ENCODE measurements at regions not wholly inside any gene's neighbourhood (a gene's known extent, or its start where the extent isn't known, plus 50 kb on each side); places are given as distances from the start of the nearest gene placed in this dataset.

GRCh38 chr3:160076519-160076918 lies 87.9 kb downstream of the IL12A start:
- no peak overlapping the region for H3K4me3 ChIP-seq (replicated peaks in 1 of 2; ENCODE audit: low read depth in 2 of 2, low read length in 2 of 2)
- TF ChIP-seq CTCF (IDR thresholded peaks at IDR 0.05; ENCODE audit: low read depth, low read length): no peak
- no peak for DNase-seq (ENCODE audit: low read depth in 2 of 2)

GRCh38 chr3:160078533-160078932 lies 89.9 kb downstream of the IL12A start:
- no peak overlapping the region for H3K4me3 ChIP-seq (replicated peaks in 1 of 2; ENCODE audit: low read depth in 2 of 2, low read length in 2 of 2)
- no peak for TF ChIP-seq CTCF (IDR thresholded peaks at IDR 0.05; ENCODE audit: low read depth, low read length)
- DNase-seq (ENCODE audit: low read depth in 2 of 2): no peak

- H3K4me3 ChIP-seq (replicated peaks in 1 of 2; ENCODE audit: low read depth in 2 of 2, low read length in 2 of 2): no peak overlapping the region
- no peak for TF ChIP-seq CTCF (IDR thresholded peaks at IDR 0.05; ENCODE audit: low read depth, low read length)
These were observed 93.4 kb downstream of the IL12A start for GRCh38 chr3:160081958-160082533.

GRCh38 chr3:160084998-160085397 lies 96.4 kb downstream of the IL12A start:
- DNase-seq (ENCODE audit: low read depth in 2 of 2): no peak
- no peak overlapping the region for H3K4me3 ChIP-seq (replicated peaks in 1 of 2; ENCODE audit: low read depth in 2 of 2, low read length in 2 of 2)
- no peak for TF ChIP-seq CTCF (IDR thresholded peaks at IDR 0.05; ENCODE audit: low read depth, low read length)

More at GRCh38 chr3:160081958-160082533, 93.4 kb downstream of the IL12A start:
- no peak for DNase-seq (ENCODE audit: low read depth in 2 of 2)

GRCh38 chr3:160088492-160089137 lies 100.0 kb downstream of the IL12A start:
- DNase-seq (ENCODE audit: low read depth in 2 of 2): no peak
- no peak overlapping the region for H3K4me3 ChIP-seq (replicated peaks in 1 of 2; ENCODE audit: low read depth in 2 of 2, low read length in 2 of 2)
- no peak for TF ChIP-seq CTCF (IDR thresholded peaks at IDR 0.05; ENCODE audit: low read depth, low read length)

- TF ChIP-seq CTCF (IDR thresholded peaks at IDR 0.05; ENCODE audit: low read depth, low read length): no peak
- DNase-seq (ENCODE audit: low read depth in 2 of 2): no peak
- H3K4me3 ChIP-seq (replicated peaks in 1 of 2; ENCODE audit: low read depth in 2 of 2, low read length in 2 of 2): no peak overlapping the region
These were observed 102.0 kb downstream of the IL12A start for GRCh38 chr3:160090653-160091052.

Data from cardiac fibroblast (primary cell).